Erythroblast (primary cell): ENCODE measurements at regions not wholly inside any gene's neighbourhood (a gene's known extent, or its start where the extent isn't known, plus 50 kb on each side); places are given as distances from the start of the nearest gene placed in this dataset.

Source experiments
- GATA1 ChIP-seq: IDR thresholded peaks from 2 replicates; pipeline ENCODE4 v1.6.1; 2011; ENCODE audit warnings: low read depth, mild to moderate bottlenecking, control low read depth, low read length, moderate library complexity
- POLR2A ChIP-seq: IDR thresholded peaks from 2 replicates; pipeline ENCODE4 v1.6.1; 2011; ENCODE audit warnings: mild to moderate bottlenecking, low read length

DNA sequence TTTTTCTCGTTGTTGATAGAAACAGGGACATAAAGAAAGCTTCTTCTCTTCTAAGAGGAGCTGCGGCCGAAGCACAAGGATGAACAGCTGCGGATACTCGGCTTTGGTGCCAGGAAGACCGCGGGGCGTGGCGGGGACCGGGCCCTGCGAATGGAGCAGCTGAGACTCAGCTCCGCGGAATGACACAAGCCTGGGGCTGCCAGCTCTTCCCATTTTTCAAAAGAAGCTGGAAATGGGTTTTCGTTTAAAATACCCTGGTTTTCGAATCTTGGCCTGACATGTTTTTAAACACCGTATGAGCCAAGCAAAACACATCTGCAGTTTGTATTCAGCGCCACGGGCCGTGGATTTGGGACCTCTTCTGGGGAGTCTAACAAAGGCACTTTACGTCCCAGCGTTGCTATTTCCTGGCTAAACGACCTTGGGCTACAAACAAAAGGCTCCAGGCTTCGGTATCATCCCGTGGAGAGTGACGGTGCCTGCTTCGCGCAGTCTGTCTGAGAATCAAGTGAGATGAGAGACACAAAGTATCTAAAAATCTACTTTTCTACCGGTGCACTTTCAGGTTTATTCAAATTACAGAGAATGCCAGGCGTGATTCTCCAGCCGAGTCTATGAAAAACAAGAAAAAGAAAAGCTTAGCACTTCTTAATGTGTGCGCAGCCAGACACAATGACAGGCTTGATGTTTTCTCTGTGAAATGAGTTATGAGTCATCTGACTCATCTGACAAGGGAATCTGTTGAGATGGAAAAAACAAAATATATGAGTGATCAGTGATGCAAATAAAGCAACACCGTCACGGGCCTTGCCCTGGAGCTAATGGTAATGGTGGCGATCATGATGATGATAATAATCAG is 114.0 kb upstream of the TMEM132D start:
- TF ChIP-seq POLR2A: no peak
- no peak for TF ChIP-seq GATA1
